H9 (cell line): ENCODE measurements at regions not wholly inside any gene's neighbourhood (a gene's known extent, or its start where the extent isn't known, plus 50 kb on each side); places are given as distances from the start of the nearest gene placed in this dataset.

Source experiments
- DNase-seq: peaks from one replicate; pipeline ENCODE4 v3.0.0-alpha.2; 2017
- H2AFZ ChIP-seq: one replicate; pipeline ENCODE4 v1.6.1; 2013; ENCODE audit warnings: mild to moderate bottlenecking, low read length, control low read depth, moderate library complexity
- H2AK5ac ChIP-seq: 2 replicates; pipeline ENCODE4 v1.6.1; 2013; ENCODE audit warnings: low read length, control low read depth, mixed read lengths; ENCODE audit not compliant: insufficient read length
- H2BK120ac ChIP-seq: one replicate; pipeline ENCODE4 v1.6.1; 2013; ENCODE audit warnings: low read depth, mild to moderate bottlenecking, low read length, control low read depth, inconsistent platforms; ENCODE audit not compliant: poor library complexity, severe bottlenecking
- H2BK12ac ChIP-seq: 2 replicates; pipeline ENCODE4 v1.6.1; 2013; ENCODE audit warnings: low read length, control low read depth, mixed read lengths, low read depth; ENCODE audit not compliant: insufficient read length
- H2BK15ac ChIP-seq: 2 replicates; pipeline ENCODE4 v1.6.1; 2013; ENCODE audit warnings: low read depth, low read length, control low read depth
- H2BK20ac ChIP-seq: one replicate; pipeline ENCODE4 v1.6.1; 2013; ENCODE audit warnings: low read depth, mild to moderate bottlenecking, low read length, control low read depth, inconsistent platforms; ENCODE audit not compliant: poor library complexity, severe bottlenecking
- H2BK5ac ChIP-seq: 2 replicates; pipeline ENCODE4 v1.6.1; 2013; ENCODE audit warnings: low read length, control low read depth, mixed read lengths; ENCODE audit not compliant: insufficient read length
- H3K14ac ChIP-seq: 2 replicates; pipeline ENCODE4 v1.6.1; 2013; ENCODE audit warnings: low read length, control low read depth; ENCODE audit not compliant: insufficient read depth
- H3K18ac ChIP-seq: 2 replicates; pipeline ENCODE4 v1.6.1; 2013; ENCODE audit warnings: low read depth, mild to moderate bottlenecking, mixed read lengths, low read length, control low read depth; ENCODE audit not compliant: insufficient read length
- H3K23ac ChIP-seq: 2 replicates; pipeline ENCODE4 v1.6.1; 2013; ENCODE audit warnings: low read length, control low read depth, mixed read lengths, low read depth; ENCODE audit not compliant: insufficient read length
- H3K23me2 ChIP-seq: 2 replicates; pipeline ENCODE4 v1.6.1; 2013; ENCODE audit warnings: low read depth, mild to moderate bottlenecking, mixed read lengths, low read length, control low read depth; ENCODE audit not compliant: insufficient read length, poor library complexity, severe bottlenecking
- H3K27ac ChIP-seq: 2 replicates; pipeline ENCODE4 v1.5.1; 2013; ENCODE audit warnings: low read length, control low read depth, mixed read lengths, low read depth; ENCODE audit not compliant: insufficient read length
- H3K27me3 ChIP-seq: 2 replicates; pipeline ENCODE4 v1.6.1; 2013; ENCODE audit warnings: low read length, control low read depth, inconsistent platforms; ENCODE audit not compliant: insufficient read depth
- H3K4ac ChIP-seq: 2 replicates; pipeline ENCODE4 v1.6.1; 2013; ENCODE audit warnings: low read depth, mild to moderate bottlenecking, control low read depth, inconsistent platforms, low read length, moderate library complexity
- H3K4me1 ChIP-seq: 2 replicates; pipeline ENCODE4 v1.6.1; 2013; ENCODE audit warnings: low read length, control low read depth, inconsistent platforms; ENCODE audit not compliant: insufficient read depth
- H3K4me2 ChIP-seq: 2 replicates; pipeline ENCODE4 v1.6.1; 2013; ENCODE audit warnings: low read length, control low read depth, mixed read lengths; ENCODE audit not compliant: insufficient read length, insufficient read depth
- H3K56ac ChIP-seq: 2 replicates; pipeline ENCODE4 v1.6.1; 2013; ENCODE audit warnings: low read depth, mild to moderate bottlenecking, mixed read lengths, low read length, control low read depth; ENCODE audit not compliant: insufficient read length
- H3K79me1 ChIP-seq: 2 replicates; pipeline ENCODE4 v1.6.1; 2013; ENCODE audit warnings: low read depth, mild to moderate bottlenecking, moderate library complexity, low read length, control low read depth, inconsistent platforms; ENCODE audit not compliant: insufficient read depth, poor library complexity, severe bottlenecking
- H3K79me2 ChIP-seq: 2 replicates; pipeline ENCODE4 v1.6.1; 2013; ENCODE audit warnings: low read length, control low read depth, inconsistent platforms; ENCODE audit not compliant: insufficient read depth
- H3K9ac ChIP-seq: 2 replicates; pipeline ENCODE4 v1.6.1; 2013; ENCODE audit warnings: low read length, control low read depth, mixed read lengths; ENCODE audit not compliant: insufficient read length; ENCODE audit errors: extremely low read depth
- H3K9me3 ChIP-seq: one replicate; pipeline ENCODE4 v1.6.1; 2013; ENCODE audit warnings: low read depth, low read length, inconsistent platforms; ENCODE audit not compliant: control insufficient read depth
- H3T11ph ChIP-seq: one replicate; pipeline ENCODE4 v1.6.1; 2013; ENCODE audit warnings: mild to moderate bottlenecking, low read length, control low read depth, inconsistent platforms
- H4K20me1 ChIP-seq: one replicate; pipeline ENCODE4 v1.6.1; 2013; ENCODE audit not compliant: control insufficient read depth, insufficient read length, insufficient read depth
- H4K5ac ChIP-seq: 2 replicates; pipeline ENCODE4 v1.6.1; 2013; ENCODE audit warnings: low read depth, mild to moderate bottlenecking, mixed read lengths, low read length, control low read depth; ENCODE audit not compliant: insufficient read length
- H4K8ac ChIP-seq: replicated peaks from 2 replicates; pipeline ENCODE4 v1.6.1; 2013; ENCODE audit warnings: low read length, control low read depth, mixed read lengths, low read depth; ENCODE audit not compliant: insufficient read length
- H4K91ac ChIP-seq: 2 replicates; pipeline ENCODE4 v1.6.1; 2013; ENCODE audit warnings: low read depth, mild to moderate bottlenecking, moderate library complexity, mixed read lengths, low read length, control low read depth; ENCODE audit not compliant: insufficient read length
- H3K27ac Mint-ChIP-seq, 3 experiments: 2 replicates in 2 of 3; 3 replicates in 1 of 3; pipeline ENCODE4 v1.8.0; 2020 to 2021; ENCODE audit warnings: mixed read lengths in 3 of 3, mild to moderate bottlenecking in 1 of 3, moderate library complexity in 1 of 3
- H3K27me3 Mint-ChIP-seq: 2 replicates; pipeline ENCODE4 v1.8.0; 2021; ENCODE audit warnings: low read depth, mild to moderate bottlenecking, moderate library complexity, mixed read lengths
- H3K36me3 Mint-ChIP-seq, 3 experiments: 2 replicates in 2 of 3; 3 replicates in 1 of 3; pipeline ENCODE4 v1.8.0; 2020 to 2021; ENCODE audit warnings: low read depth in 3 of 3, mixed read lengths in 3 of 3; ENCODE audit not compliant: insufficient read depth in 1 of 3
- H3K4me1 Mint-ChIP-seq, 2 experiments: 2 replicates each; pipeline ENCODE4 v1.8.0; 2020; ENCODE audit warnings: mixed read lengths in 2 of 2
- H3K4me3 Mint-ChIP-seq, 2 experiments: 2 replicates in 1 of 2; 3 replicates in 1 of 2; pipeline ENCODE4 v1.8.0; 2020 to 2021; ENCODE audit warnings: mild to moderate bottlenecking in 2 of 2, mixed read lengths in 2 of 2, moderate library complexity in 1 of 2
- H3K9me3 Mint-ChIP-seq, 2 experiments: 2 replicates in 1 of 2; 3 replicates in 1 of 2; pipeline ENCODE4 v1.8.0; 2020; ENCODE audit warnings: mild to moderate bottlenecking in 2 of 2, mixed read lengths in 2 of 2, moderate library complexity in 1 of 2
- WGBS: extraction: QIAGEN DNeasy Blood & Tissue Kit; methylation state at CpG from one replicate; pipeline ENCODE4 v1.1.7; 2013; ENCODE audit warnings: missing lambda C conversion rate, low lambda C conversion rate, mixed read lengths; ENCODE audit not compliant: insufficient read length; ENCODE audit errors: extremely low coverage; 5-methylcytosine and 5-hydroxymethylcytosine counted together
- TF ChIP-seq, protein P1 (sequence below): fragments of 200-600 bp; sonication (generic); conservative IDR thresholded peaks from 3 replicates; pipeline ENCODE4 v1.8.0; 2021; ENCODE audit warnings: antibody characterized with exemption, mild to moderate bottlenecking

DNA sequence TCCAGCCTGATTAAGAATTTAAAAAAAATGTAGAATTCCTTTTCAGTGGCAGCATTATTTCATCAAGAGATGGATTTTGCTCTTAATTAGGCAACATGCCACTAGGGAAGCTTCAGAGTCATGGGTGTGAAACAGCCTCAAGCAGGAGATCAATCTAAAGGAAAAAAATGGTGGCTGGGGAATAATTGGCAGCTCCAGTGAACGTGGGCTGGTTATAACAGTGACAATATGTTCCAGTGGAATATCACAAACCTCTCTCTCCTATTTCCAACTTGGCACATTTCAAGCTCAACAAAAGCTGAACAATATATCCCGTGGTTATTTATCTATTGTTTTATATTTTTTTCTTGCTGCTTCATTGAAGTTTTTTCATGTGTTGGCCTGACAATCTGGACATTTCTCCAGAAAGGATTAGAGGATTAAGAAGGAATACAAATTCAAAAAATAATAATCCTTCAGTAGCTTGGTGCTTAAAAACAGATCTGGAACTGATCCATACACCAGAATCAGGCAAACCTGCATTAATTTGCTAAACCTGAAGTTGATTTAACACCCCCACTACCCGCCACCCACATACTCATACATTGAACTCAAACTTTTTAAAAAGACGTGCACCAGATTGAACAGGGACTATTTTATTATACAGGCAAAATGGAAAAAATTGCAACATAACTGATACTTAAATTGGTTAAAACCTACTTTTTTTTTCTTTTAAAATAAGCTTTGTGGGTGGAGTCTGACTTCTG lies 255.9 kb upstream of the SPRED2 start:
- H3K4ac ChIP-seq: no peak overlapping the region
- no peak overlapping the region for H3K56ac ChIP-seq
- H3K4me1 Mint-ChIP-seq: no peaks in the 10 kb centered on the region; a peak in 1 of 4 replicates
- no peaks in the 10 kb centered on the region; a peak in 2 of 5 replicates for H3K9me3 Mint-ChIP-seq
- no peak overlapping the region for H2BK5ac ChIP-seq
- H3K18ac ChIP-seq: no peak overlapping the region
- WGBS: no CpG with 5 or more reads among the region's 4 CpGs
- H4K5ac ChIP-seq: no peak overlapping the region
- H2BK15ac ChIP-seq: no peak overlapping the region
- no peak overlapping the region for H2BK120ac ChIP-seq
- H3K23me2 ChIP-seq: no peaks in the 10 kb centered on the region
- H3K36me3 Mint-ChIP-seq: no peaks in the 10 kb centered on the region
- no peak overlapping the region for H2AFZ ChIP-seq
- no peaks in the 10 kb centered on the region for H3K9me3 ChIP-seq
- H3T11ph ChIP-seq: no peak overlapping the region
- TF ChIP-seq, protein P1, sequence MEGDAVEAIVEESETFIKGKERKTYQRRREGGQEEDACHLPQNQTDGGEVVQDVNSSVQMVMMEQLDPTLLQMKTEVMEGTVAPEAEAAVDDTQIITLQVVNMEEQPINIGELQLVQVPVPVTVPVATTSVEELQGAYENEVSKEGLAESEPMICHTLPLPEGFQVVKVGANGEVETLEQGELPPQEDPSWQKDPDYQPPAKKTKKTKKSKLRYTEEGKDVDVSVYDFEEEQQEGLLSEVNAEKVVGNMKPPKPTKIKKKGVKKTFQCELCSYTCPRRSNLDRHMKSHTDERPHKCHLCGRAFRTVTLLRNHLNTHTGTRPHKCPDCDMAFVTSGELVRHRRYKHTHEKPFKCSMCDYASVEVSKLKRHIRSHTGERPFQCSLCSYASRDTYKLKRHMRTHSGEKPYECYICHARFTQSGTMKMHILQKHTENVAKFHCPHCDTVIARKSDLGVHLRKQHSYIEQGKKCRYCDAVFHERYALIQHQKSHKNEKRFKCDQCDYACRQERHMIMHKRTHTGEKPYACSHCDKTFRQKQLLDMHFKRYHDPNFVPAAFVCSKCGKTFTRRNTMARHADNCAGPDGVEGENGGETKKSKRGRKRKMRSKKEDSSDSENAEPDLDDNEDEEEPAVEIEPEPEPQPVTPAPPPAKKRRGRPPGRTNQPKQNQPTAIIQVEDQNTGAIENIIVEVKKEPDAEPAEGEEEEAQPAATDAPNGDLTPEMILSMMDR: no peak
- no peak overlapping the region for H2BK20ac ChIP-seq
- H3K4me2 ChIP-seq: no peak overlapping the region
- no peak for DNase-seq
- H3K4me1 ChIP-seq: 0 out of 2 replicates have a peak, but pooled peaks cover 2% of the 10 kb centered on the region
- H2BK12ac ChIP-seq: no peak overlapping the region
- H3K27ac ChIP-seq: no peak overlapping the region
- no peak overlapping the region for H3K4me3 Mint-ChIP-seq
- H3K79me2 ChIP-seq: no peaks in the 10 kb centered on the region
- no peaks in the 10 kb centered on the region for H4K20me1 ChIP-seq
- H3K14ac ChIP-seq: no peak overlapping the region
- no peak overlapping the region for H4K8ac ChIP-seq
- no peak overlapping the region for H4K91ac ChIP-seq
- H3K23ac ChIP-seq: no peak overlapping the region
- H3K27me3 ChIP-seq: no peaks in the 10 kb centered on the region
- no peak overlapping the region for H3K27ac Mint-ChIP-seq
- no peak overlapping the region for H3K9ac ChIP-seq
- H3K79me1 ChIP-seq: no peaks in the 10 kb centered on the region
- H3K27me3 Mint-ChIP-seq: peaks cover 1% of the 10 kb centered on the region; the same call in 1 of the 2 replicates
- H2AK5ac ChIP-seq: no peak overlapping the region
